HG02610 (cell line): ENCODE measurements at regions not wholly inside any gene's neighbourhood (a gene's known extent, or its start where the extent isn't known, plus 50 kb on each side); places are given as distances from the start of the nearest gene placed in this dataset.
"Not testable (repeated sequence)": the region's sequence is repeated elsewhere in the genome, so short reads cannot be mapped to it uniquely, and the experiment has no call there.

Experiments used
- ATAC-seq: cut with Tn5 transposase; IDR thresholded peaks from one replicate; pipeline ENCODE4 v1.9.1; 2021; ENCODE audit warnings: mild to moderate bottlenecking, moderate library complexity; ENCODE audit not compliant: unreplicated experiment

DNA sequence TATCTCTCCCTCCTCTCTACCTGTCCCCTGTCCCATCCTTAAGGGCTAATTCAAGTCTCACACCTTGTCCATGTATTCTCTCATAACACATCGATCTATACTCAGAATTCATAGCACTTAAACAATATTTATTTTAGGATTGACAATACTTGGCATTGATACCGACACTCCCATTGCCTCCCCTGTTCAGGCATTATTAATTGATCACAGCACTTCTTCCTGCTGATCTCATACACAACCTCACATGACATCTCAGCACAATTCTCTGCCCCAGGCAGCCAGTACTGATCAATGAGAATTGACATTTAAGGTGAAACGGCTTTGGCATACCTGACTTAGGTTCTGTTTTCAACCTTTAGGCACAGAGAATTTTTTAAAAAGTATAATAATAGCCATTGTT, 582.4 kb upstream of the BRINP1 start:
- no peak for ATAC-seq

DNA sequence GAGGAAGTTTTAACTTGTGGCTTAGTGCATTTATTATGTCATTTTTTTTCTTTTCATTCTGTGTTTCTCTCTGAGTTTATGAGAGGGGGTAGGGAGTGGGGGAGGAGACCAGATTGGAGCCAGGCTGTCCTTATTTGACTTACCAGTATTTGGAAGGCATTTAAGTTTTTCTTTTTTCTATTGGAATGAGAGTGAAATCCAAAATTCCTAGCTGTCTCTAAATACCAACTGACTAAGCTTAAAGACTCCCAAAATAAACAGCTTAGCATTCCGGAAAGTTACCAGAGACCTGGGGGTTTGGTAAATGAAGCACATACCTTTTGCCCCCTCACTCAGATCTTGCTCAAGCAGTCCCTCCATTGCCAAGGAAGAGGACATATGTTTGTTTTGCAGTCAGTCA, 581.9 kb upstream of the BRINP1 start:
- no peak for ATAC-seq

DNA sequence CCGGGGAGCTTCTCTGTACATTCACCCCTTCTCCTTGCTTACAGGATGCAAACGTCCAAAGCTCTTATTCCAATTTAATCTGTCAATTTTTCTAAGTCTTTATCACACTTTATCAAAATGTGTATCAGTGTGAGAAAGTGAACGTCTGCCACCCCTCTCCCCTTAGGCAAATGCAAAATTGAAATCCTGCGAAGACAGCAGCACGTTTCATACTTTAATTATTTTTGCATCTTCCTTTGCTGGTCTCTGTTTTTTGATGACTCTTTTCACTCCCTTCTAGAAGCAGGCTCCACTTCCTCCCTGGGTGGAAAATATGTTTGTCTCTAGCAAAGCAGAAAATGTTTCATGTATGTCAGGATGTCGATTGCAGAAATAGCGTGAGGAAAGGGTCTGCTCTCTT, 576.5 kb upstream of the BRINP1 start:
- ATAC-seq: no peak

DNA sequence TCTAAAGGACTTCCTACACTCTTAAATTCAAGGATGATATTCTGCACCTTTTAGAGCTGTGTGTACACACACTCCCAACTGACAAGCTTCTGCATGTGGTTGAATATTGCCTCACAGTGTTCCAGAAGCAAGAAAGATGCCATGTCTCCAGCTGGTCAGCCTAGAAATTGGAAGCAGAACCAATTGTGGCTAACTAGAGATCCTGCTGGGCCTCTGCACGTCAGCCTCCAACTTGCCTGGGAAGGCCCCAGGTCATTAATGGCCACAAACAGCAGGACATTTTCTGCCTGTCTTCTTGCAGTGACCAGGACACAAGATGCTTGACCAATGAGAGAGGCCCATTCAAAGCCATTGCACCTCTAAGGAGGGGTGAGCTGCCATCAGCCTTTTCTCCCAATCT, 571.9 kb upstream of the BRINP1 start:
- ATAC-seq: no peak

DNA sequence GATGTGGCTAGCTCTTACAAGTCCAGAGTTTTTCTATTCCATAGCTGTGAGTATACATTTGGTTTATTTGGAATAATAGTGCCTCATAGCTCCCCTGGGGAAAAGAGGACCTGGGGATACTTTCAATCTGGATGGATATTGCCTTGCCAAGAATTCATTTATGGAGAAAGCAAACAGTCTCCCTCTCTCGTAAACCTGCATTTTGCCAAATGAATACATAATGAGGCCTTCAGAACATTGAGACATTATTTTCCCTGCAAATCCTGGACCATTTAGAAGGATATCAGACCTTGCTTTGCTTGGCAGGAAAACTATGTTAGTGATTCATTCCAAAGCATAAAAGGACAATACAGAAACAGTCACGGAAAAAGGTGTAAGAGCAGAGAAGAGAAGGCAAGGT, 569.6 kb upstream of the BRINP1 start:
- no peak for ATAC-seq

DNA sequence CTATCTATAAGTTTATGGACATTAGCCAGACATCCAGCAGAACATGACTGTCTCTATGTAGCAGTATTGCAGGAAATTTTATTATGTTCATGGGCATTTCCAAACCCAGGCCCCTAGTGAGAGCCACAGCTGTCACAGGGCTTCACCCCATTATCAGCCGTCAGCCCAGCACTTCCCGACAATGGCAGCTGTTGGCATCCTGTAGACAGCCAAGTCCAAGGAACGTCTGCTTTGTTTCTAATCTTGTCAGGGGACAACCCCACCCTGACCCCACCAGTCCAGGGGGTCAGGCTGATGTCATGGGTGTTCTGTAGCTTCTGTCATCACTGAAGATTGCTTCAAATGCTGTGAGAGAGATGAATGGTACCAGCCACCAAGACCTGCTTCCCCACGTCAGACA, 565.3 kb upstream of the BRINP1 start:
- no peak for ATAC-seq

DNA sequence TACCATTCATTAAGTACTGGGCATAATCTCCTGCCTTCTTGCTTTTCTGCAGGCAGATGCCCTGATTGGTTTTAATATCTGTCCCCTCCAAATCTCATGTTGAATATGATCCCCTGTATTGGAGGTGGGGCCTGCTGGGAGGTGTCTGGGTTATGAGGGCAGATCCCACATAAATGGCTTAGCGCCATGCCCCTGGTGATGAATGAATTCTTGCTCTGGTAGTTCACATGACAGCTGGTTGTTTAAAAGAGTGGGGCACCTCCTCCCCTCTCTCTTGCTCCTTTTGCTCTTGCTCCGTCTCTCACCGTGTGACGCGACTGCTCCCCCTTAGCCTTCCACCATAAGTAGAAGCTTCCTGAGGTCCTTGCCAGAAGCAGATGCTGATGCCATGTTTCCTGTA, 564.0 kb upstream of the BRINP1 start:
- ATAC-seq: no peak

DNA sequence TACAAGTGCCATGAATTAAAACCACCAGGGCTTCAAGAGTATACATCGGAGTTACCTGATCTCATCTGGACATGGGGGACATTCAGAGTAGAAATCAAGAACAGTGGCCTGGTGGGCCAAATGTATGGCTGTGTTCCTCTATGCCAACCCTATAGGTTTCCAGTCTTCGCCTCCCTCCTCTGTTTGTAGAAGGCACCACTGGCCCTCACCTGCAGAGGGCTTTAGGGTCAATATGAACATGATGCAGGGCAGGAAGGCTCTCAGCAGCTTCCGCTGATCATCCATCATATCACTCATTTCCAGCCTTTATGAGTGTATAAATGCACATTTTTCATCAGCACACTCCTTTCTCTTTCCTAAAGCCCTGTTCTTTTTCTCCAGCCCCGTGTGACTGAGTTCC, 555.5 kb upstream of the BRINP1 start:
- no peak for ATAC-seq

DNA sequence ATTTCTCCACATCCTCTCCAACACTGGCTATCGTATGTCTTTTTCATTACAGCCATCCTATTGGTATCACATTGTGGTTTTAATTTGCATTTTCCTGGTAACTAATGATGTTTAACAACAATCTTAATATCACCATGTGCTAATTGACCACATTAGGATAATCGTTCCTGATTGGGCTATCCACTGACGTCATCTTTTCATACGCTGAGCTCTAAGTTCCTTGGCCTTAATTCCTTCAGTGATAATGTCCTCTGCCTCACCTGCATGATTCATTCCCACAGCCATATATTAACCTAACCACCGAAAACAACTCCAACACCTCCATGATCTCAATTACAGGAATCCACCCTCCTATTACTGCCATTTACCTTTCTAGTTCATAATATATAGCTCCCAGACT, 547.9 kb upstream of the BRINP1 start:
- no peak for ATAC-seq

DNA sequence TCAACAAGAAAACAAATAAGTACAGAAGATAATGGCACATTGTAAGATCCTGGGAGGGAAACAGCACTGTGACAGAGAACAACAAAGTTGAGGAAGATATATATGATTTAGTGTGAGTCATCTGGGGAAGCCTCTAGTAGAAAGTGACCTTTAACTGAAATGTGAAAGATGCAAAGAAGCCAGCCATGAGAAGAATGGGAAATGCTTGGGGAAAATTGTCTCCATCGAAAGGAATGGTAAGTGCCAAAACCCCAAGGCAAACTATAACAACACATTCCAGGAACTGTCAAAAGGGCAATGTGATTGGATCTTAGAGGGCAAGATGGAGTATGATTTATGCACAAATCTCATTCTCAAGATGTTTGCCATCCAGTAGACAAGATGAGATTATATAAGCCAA, 537.8 kb upstream of the BRINP1 start:
- ATAC-seq: no peak

DNA sequence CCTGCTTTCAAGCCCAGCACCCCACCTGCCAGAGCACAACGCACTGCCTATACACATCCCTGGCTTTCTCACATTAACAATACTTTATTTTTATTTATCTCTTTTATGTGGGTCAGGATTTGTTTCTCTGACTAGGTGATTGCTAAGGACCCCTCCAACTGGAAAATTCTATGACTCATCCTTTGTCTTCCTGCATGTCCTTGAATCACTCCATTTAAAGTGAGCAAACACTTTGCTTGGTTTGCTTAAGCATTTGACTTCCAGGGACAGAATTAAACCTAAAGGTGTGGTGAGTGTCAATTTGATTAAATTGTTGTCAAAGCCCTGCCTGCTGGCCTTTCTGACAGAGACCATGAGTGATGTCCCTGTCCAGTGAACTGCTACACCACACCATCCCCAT, 536.5 kb upstream of the BRINP1 start:
- ATAC-seq: no peak

DNA sequence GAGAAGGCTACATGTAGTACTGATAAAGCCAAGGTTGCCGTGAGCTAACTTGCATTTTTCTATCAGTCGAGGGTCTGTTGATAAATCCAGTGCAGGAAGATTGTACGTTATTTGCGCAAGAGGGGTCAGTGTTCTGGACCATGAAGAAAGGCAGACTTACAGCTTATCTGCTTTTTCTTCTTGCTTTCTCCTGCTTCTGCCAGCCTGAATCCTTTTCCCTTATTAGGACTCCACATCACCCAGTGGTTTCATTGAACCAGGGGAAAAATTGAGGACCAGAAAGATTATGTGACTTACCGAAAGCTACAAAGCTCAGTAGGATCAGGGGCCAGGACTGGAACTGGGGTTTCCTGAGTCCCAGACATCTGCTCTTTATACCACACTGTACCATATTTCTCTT, 534.6 kb upstream of the BRINP1 start:
- ATAC-seq: no peak

DNA sequence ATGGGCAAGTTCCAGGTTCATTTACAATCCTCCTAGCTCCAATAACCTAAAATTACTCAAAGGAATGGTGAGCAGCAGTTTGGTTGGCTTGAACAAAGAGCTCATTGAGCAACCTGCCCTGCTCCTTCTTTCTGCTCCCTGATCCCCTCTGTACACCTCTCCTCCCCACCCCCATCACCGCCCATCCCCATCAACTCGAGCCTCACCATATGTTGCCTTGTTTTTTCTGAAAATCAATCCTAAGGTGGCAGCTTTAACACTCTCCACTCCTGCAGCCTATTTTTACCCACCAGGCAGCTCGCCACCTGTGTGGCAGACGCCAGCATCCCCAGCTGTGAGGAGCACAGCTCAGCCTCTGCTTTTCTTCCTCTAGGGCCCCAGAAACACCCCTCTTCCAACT, 533.4 kb upstream of the BRINP1 start:
- ATAC-seq: no peak

DNA sequence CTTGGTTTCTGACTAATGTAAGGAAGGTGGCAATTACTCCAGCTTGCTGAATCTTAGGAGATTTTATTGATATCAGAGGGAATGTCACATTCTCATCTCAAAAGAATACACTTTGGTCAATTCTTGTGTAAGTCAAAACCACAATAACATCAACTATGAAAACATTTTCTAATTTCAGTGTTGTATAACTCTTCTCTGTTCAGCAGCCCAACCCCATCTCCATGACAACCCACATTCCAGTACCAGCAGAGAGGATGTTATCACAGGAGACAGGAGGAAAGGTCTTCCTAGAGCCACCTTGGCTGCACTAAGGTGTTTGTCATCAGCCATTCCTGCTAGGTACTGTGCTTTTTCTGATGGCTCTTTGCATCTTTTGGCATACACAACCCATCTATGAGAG, 529.1 kb upstream of the BRINP1 start:
- ATAC-seq: no peak

DNA sequence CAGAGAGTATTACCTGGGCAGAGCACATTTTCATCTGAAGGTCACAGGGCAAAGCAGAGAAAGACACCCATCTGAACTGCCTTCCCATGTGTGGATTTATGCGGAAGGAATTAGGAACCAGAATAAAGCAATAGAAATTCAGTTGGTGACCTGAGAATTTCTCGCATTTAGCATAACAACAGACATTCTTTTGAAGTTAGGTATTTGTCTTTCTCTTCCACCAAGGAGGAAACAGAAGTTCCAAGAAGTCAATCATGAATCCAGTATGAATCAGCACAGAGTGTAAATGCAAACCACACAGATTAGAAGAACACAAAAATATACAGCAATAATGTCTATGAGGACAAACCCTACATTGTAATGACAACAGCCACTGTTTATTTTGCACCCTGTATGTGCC, 515.2 kb upstream of the BRINP1 start:
- no peak for ATAC-seq

DNA sequence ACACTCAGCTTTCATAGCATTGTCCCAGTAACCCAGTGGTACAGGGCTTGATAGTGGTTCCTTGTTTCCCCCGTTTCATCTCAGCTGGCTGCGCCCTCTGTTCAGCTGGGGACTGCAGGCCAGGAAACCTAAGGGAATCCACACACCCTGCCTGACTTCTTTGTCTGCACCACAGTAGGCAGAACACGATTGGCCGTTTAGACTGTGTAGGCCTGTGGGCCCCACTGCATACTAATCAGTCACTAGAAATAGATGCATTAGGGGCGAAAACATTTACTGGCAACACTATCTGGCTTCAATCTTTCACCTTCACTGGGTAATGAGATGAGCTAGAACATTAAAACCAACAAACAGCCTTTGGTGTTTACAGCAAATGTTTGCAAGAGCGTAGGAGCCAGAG, 512.7 kb upstream of the BRINP1 start:
- ATAC-seq: no peak

DNA sequence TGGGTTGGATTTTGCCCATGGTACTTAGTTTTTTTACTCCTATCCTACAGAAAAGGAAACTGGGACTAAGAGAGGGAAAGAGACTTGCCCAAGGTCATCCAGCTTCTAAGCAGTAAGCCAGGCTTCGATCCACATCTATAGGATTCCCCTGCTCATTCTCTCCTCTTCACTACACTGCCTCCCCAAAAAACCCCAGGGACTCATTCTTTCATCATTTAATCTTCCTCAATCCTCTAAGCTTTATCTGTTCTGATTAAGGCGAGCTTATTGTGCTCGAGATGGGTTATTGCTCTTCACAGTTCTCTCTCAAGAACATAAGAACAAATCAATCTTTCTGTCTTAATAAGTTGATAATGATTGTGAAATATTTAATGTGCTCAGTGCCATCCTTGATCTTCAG, 511.1 kb upstream of the BRINP1 start:
- no peak for ATAC-seq

DNA sequence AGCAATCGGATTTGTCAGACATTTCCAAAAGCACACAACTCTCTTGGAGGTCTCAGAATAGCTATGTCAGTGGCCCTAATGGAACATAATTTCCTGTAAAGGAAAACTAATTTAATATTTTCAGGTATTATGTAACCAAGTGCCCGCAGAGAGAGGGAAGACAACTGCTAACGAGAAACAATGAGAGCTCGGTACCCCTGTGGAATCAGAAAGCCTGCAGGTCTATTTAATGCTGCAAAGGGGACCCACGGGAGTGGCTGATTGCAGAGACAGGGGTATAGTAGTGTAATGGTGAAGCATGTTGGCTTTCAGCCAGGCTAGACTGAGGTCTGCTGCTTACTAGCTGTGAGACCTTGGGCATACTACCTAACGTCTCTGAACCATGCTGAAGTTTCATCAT, 508.1 kb upstream of the BRINP1 start:
- ATAC-seq: no peak

DNA sequence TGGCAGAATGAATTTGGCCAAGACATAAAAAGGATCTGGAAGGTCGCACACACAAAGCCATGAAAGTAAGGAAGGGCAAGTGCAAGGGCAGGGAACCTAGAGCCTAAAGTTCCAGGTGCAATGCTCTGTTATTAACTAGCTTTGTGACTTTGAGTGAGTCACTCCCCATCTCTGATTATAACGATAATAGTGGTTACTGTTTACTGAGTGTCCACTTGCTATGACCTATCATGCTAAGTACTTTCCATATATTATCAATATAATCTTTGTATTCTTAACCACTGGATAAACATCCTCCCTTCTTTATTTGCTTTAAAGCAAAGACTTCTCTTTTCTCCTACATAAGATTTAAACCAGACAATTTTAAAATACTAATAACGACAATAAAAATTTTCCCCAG, 504.6 kb upstream of the BRINP1 start:
- ATAC-seq: no peak

DNA sequence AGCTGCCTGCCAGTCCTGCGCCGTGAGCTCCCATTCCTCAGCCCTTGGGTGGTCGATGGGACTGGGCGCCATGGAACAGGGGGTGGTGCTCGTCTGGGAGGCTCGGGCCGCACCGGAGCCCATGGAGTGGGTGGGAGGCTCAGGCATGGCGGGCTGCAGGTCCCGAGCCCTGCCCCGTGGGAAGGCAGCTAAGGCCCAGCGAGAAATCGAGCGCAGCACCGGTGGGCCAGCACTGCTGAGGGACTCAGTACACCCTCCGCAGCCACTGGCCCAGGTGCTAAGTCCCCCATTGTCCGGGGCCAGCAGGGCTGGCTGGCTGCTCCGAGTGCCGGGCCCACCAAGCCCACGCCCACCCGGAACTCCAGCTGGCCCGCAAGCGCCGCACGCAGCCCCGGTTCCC, 501.0 kb upstream of the BRINP1 start:
- not testable (repeated sequence) for ATAC-seq

DNA sequence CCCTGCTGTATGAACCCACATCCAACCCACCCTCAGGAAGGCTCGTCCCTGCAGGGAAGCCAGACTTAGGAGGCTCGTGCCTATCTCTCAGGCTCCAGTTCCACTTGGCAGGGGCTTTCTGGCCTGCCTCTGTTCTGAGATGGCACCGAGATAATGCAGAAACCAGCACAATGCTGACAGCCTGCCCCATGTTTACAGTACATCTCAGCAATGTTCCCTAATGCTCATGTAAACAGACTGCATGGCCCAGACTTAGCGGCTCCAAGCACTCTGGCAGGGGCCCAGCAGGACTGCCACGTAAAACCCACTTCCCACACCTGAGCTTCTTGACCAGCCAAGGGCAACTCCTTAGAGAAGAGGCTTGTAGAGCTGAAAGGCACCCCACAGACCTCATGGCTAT, 499.5 kb upstream of the BRINP1 start:
- no peak for ATAC-seq

DNA sequence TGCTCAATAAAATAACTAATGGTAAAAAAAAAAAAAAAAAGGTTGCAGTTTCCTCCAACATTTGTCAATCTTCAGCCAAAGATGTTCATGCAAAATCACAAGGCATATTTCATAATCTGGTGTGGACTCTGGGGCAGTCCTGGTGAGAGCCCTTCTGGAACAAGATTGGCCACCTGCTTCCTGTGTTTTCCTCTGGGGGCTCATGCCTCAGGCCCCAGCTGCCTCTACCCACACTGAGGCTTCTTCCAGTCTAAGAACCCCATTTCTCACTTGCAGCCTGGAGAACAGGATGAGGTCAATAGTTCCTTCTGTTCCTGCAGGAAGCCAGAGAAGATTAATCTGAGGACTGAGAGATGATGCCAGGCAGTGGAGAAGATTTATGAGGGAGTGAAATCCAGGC, 492.6 kb upstream of the BRINP1 start:
- no peak for ATAC-seq

DNA sequence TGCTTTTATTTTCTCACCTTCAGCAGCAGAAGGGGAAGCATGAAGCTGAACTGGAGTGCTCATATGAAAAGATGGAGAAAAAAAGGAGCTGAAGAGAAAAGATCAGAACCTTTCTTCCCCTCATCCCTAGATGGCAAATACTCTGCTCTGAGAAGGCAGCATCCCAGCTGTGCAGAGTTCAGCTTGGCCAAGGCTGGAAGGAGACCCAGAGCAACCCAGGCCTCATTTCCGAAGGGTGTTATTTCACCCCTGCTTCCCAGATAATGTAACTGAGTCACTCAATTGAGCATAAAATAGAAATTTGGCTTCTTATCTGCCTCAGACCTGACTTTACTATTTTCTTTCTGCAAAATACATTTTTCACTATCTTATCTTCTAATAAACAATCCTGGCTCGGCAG, 489.9 kb upstream of the BRINP1 start:
- ATAC-seq: no peak

DNA sequence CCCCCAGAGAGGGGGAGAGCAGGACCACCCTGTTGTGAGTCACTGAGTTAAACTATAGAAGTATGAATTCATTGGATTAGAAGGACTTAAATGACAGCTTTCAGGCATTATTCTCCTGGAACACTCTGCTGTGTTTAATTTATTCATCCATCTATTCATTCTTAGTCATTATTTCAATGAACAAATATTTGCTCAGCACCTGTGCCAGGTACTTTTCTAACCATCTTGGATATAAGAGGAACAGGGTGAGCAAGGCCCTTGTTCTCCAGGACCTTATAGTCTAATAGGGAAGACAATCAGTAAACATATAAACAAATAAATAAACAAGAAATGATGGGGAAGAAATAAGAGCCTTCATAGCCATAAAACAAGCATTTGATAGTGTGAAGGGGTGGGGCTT, 483.9 kb upstream of the BRINP1 start:
- ATAC-seq: no peak
